Central memory CD8-positive, alpha-beta T cell (primary cell): ENCODE measurements at regions not wholly inside any gene's neighbourhood (a gene's known extent, or its start where the extent isn't known, plus 50 kb on each side); places are given as distances from the start of the nearest gene placed in this dataset.

ENCODE experiments used
- ATAC-seq: fragments of 150-1000 bp; cut with Tn5 transposase; replicated peaks from 2 replicates; pipeline ENCODE4 v1.10.0; 2022; ENCODE audit warnings: mild to moderate bottlenecking, moderate FRiP score, moderate number of reproducible peaks; ENCODE audit not compliant: poor library complexity, severe bottlenecking; ENCODE audit errors: extremely low read depth
- DNase-seq, 2 donors: peaks; one replicate each; pipeline ENCODE4 v3.0.0; 2021; ENCODE audit warnings: low spot score in 2 of 2
- H3K27ac Mint-ChIP-seq: one replicate; pipeline ENCODE4 v1.8.0; 2022; ENCODE audit warnings: low read depth, mild to moderate bottlenecking, moderate library complexity, mixed read lengths
- H3K27me3 Mint-ChIP-seq: one replicate; pipeline ENCODE4 v1.8.0; 2022; ENCODE audit warnings: mixed read lengths
- H3K36me3 Mint-ChIP-seq: one replicate; pipeline ENCODE4 v1.8.0; 2022; ENCODE audit warnings: mild to moderate bottlenecking, moderate library complexity, mixed read lengths; ENCODE audit not compliant: insufficient read depth
- H3K4me1 Mint-ChIP-seq: one replicate; pipeline ENCODE4 v1.8.0; 2022; ENCODE audit warnings: mixed read lengths
- H3K4me3 Mint-ChIP-seq: one replicate; pipeline ENCODE4 v1.8.0; 2022; ENCODE audit warnings: mild to moderate bottlenecking, moderate library complexity, mixed read lengths
- H3K9me3 Mint-ChIP-seq: one replicate; pipeline ENCODE4 v1.8.0; 2022; ENCODE audit warnings: mixed read lengths

DNA sequence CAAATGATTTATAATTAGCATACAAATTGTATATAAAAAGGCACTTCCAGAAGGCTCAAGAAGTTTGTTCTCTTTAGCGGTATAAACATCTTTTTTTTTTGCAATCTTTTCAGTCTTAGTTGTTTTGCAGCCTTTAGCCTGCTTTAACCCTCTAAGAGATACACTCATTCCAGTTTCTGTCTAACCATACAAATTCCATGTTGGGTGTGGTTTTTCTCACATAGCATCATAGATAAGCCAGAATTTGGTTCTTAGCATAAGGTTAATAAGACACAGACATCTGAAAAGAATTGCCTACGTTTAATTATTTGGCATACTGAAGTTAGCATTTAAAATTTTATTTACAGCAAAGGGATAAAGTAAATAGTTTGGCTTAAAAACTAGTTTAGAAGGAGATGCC lies 92.5 kb upstream of the NPVF start:
- DNase-seq = no peak
- Mint-ChIP-seq H3K9me3 (no peaks in the 10 kb centered on the region), H3K27ac (no peak overlapping the region), H3K4me3 (no peak overlapping the region), H3K36me3 (no peaks in the 10 kb centered on the region), H3K4me1 (no peaks in the 10 kb centered on the region), H3K27me3 (peaks cover 64% of the 10 kb centered on the region)
- ATAC-seq = no peak

DNA sequence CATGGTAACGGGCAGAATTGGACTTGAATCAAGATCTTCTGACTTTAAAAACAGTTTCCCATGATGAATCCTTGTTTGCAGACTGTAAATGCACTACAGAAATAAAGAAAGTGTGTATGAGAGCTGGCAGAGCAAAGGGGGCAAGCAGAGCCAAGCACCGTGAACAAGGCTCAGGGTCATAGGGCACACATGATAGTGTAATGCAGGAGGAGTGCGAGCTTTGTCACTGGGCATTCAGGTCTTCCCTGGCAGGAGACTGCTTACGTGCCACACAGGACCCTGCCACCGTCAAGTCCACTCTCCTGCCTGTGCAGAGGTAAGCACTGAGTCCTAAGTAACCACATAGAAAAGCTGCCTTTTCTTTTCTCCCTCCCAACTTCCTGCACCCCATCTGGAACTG lies 93.1 kb upstream of the NPVF start:
- ATAC-seq (no peak), DNase-seq (no peak)
- peaks cover 65% of the 10 kb centered on the region for H3K27me3 Mint-ChIP-seq
- H3K27ac Mint-ChIP-seq = no peak overlapping the region
- H3K4me3 Mint-ChIP-seq = no peak overlapping the region
- no peaks in the 10 kb centered on the region for H3K9me3 Mint-ChIP-seq
- H3K36me3 Mint-ChIP-seq = peaks cover 1% of the 10 kb centered on the region
- H3K4me1 Mint-ChIP-seq = no peaks in the 10 kb centered on the region

DNA sequence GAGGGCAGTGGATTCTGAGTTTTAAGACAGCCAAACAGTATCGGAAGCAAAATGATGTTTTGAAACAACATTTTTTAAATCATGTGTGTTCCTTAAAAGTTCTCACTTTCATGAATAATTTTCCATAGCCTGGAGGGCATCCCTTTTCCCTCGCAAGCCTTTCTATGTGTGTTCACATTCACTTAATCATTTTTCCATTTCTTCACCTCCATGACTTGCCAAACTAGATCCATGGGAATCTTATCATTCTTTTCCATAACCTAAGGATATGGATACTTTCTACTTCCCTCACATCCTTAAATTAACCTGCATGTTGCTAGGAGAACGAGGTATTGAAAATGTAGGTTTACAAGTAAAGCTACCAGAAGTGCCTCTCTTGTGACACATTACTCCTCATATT lies 94.2 kb upstream of the NPVF start:
- Mint-ChIP-seq H3K9me3 (no peaks in the 10 kb centered on the region), H3K27ac (no peak overlapping the region)
- ATAC-seq = no peak

DNA sequence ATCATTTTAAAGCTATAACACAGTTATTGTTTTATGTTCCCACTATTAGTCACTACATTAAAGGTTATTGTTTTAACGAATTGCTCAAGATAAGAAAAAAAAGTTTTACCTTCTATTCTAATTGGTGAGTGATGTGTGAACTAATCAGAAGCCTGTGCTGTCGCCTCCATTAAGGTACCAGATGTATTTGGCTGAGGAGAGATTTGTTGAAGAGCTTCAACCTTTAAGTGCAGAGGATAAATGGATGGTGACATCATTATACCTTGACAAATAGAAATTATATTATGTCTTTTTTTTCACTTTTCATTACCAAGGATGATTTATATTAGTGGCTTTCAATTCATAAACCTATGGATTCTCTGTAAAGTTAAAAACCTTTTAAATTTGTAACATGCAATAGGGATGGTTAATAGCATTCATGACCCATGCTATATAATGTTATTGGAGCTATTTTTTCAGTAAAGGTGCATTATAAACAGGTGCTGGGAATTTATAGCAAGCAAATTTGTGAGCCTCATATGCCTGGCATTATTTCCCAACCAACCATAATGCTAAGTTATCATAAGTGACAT lies 97.0 kb upstream of the NPVF start:
- ATAC-seq = no peak
- Mint-ChIP-seq H3K9me3 (no peaks in the 10 kb centered on the region), H3K36me3 (peaks cover 1% of the 10 kb centered on the region), H3K4me3 (no peak overlapping the region), H3K27ac (no peak overlapping the region), H3K4me1 (no peaks in the 10 kb centered on the region), H3K27me3 (peaks cover 61% of the 10 kb centered on the region)
- DNase-seq = no peak

More for the DNA sequence above, 94.2 kb upstream of the NPVF start:
- Mint-ChIP-seq H3K27me3 (peaks cover 65% of the 10 kb centered on the region), H3K4me1 (no peaks in the 10 kb centered on the region), H3K36me3 (peaks cover 1% of the 10 kb centered on the region), H3K4me3 (no peak overlapping the region)
- no peak for DNase-seq

DNA sequence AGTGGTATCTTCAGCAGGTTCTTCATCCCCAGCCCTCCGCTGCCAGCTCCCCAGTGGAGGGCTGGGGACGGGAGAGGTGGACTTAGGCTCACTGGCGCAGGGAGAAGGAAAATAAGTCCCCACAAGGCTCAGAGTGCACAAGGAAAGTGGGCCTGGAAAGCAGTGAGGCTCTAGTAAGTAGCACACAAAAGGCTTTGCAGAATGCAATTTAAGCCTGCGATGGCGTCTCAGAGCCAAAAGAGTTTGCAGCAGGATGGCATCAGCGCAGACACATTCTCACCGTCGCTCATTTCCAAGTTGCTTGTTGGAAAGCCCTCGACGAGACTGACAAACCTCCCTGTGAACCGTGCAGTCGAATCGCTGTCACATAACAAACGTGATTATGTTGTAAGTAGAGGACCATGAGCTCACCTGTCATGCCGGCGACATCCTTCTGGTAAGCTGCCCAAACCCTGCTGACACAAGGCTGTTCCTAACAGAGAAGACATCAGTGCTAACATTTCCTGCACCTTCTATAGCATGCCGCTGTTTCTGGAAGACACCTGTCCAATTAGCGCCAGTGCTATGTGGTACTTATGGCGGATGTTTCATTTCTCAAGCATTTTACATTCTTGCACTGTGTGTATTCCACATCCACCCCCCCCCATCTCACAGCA lies 98.3 kb upstream of the NPVF start:
- peaks cover 1% of the 10 kb centered on the region for H3K36me3 Mint-ChIP-seq
- DNase-seq (no peak), ATAC-seq (no peak)
- H3K4me1 Mint-ChIP-seq = no peaks in the 10 kb centered on the region
- peaks cover 48% of the 10 kb centered on the region for H3K27me3 Mint-ChIP-seq
- no peaks in the 10 kb centered on the region for H3K9me3 Mint-ChIP-seq
- no peak overlapping the region for H3K27ac Mint-ChIP-seq
- no peak overlapping the region for H3K4me3 Mint-ChIP-seq

DNA sequence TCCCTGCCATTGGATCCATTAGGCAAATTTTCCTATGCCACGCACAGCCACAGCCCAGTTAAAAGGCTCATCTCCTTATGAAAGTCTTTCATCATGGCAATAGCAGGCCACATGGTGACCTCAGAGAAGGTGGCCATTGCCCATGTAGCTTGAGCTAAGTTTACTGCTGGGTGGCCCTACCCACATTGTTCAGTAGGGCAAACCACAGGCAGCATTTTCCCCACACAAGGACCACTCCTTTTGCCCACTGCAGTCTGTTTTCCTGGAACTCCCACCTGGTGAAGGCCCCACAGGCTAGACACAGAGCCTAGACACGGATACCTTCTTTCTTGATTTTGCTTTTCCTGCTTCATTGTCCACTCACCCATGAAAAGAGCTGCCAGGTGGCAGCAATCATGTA lies 101.5 kb upstream of the NPVF start:
- Mint-ChIP-seq H3K27ac (no peak overlapping the region), H3K36me3 (peaks cover 1% of the 10 kb centered on the region), H3K9me3 (no peaks in the 10 kb centered on the region), H3K4me3 (no peak overlapping the region), H3K27me3 (peaks cover 29% of the 10 kb centered on the region), H3K4me1 (no peaks in the 10 kb centered on the region)
- ATAC-seq (no peak), DNase-seq (no peak)

DNA sequence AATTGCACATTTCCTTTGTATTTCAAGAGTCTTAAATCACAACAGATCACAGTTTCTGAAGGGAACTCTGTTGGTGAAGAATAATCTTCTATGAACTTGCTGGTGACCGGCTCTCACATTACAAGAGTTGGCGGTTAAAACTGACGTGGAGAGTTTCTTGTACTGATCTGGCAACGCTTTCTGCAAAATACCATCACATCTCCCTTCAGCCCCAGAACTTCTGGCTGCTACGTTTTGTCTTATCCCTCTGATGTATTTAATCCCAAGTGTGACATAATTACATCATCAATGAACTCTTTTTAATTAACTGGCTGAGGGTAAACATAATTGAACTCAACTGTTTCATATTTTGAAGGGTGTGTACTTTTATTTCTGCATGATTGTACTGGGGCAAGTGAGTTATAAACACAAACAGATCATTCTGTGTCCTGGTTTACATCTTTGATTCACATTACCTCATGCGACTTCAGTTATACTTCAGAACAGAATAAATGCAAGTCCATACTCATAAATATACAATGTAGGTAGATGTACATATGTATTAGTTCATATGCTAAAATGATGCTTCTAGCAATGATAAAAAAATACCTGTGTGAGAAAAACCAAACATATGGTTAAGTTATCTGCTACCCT lies 105.1 kb upstream of the NPVF start:
- ATAC-seq = no peak
- no peaks in the 10 kb centered on the region for H3K9me3 Mint-ChIP-seq
- no peaks in the 10 kb centered on the region for H3K4me1 Mint-ChIP-seq
- DNase-seq = no peak
- no peak overlapping the region for H3K27ac Mint-ChIP-seq
- H3K4me3 Mint-ChIP-seq = no peak overlapping the region
- H3K27me3 Mint-ChIP-seq = peaks cover 28% of the 10 kb centered on the region
- no peaks in the 10 kb centered on the region for H3K36me3 Mint-ChIP-seq

DNA sequence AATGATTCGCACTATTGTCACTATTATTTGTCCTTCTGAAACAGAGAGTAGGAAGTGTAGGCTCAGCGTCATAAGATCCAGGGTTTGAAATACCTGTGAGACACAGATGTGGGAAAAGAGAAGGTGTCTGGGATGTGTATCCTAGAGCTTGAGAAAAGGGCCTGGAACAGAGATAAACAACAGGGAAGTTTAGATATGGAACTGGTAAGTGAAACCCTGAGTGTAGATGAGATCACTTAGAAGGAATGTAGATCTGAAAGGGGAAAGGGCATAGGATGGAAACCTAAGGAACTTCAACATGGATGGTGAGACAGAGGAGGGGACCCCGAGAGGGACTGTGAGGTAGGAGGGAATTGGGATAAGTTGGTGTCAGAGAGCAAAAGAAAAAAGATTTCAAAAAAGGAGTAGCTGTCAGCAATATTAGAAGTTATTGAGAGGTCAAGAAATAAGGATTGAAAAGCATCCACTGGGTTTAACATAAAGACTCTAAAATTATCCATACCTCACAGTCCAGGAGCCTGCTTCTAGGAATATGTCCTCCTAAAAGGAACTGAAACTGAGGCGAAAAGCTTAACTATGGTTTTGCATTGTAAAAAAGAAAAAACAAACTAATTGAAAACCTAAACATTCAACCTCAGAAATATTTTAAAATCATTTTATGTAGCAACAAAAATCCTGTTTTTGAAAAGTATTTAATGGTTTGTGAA lies 119.2 kb upstream of the NPVF start:
- DNase-seq (no peak), ATAC-seq (no peak)
- Mint-ChIP-seq H3K27ac (no peak overlapping the region), H3K9me3 (no peaks in the 10 kb centered on the region), H3K36me3 (no peaks in the 10 kb centered on the region), H3K4me3 (no peak overlapping the region), H3K4me1 (no peaks in the 10 kb centered on the region), H3K27me3 (peaks cover 36% of the 10 kb centered on the region)

DNA sequence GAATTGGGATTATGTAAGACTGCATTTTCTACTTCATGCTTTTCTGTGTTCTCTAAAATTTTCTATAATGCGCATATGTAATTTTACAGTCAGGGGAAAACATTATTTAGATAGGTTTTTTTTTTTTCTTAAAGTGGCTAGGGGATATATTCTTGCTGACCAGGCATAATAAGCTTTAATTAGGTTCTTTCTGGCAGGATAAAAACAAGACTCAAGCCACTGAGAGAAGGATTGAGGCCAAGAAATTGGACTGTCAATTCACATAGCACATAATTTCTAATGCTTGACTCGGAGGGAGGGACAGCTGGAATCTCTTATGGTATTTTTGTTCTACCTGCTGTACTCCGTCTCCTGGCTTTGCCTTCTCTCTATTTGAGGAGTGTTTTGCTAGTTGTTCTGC lies 119.8 kb upstream of the NPVF start:
- Mint-ChIP-seq H3K27me3 (peaks cover 37% of the 10 kb centered on the region), H3K27ac (no peak overlapping the region), H3K4me1 (no peaks in the 10 kb centered on the region), H3K4me3 (no peak overlapping the region), H3K9me3 (no peaks in the 10 kb centered on the region), H3K36me3 (no peaks in the 10 kb centered on the region)
- DNase-seq (no peak), ATAC-seq (no peak)

DNA sequence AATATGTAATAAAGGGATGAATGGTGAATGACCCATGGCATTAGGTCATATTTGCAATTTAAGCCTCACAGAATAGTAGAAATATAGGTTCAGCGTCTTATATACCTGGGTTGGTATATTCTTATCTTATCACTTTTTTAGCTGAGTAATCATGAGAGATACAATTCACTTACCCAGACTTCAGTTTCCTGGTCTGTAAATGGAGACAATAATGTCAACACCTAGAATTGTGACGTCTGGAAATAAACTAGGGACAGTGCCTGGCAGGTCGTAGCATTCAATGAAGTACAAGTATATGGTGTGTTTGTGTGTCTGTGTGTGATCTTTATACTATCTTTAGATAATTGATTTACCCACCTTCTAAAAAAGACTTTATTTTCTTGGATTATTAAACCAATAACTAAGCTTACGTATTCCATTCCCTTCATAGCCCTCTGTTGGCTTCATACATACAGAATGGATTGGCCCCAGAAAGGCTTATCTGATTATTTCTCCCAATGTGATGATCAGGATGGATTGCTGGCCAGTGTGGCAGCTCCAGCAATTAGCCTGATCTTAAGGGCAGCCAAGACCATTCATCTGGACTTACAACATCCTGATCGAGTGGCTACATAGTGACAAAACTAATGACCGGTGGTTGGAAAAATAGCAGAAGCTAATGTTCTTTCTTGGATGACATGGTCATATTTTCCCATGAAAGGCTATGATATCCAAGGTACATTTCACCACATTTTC lies 121.2 kb upstream of the NPVF start:
- DNase-seq (no peak), ATAC-seq (no peak)
- H3K27me3 Mint-ChIP-seq = peaks cover 37% of the 10 kb centered on the region
- no peak overlapping the region for H3K27ac Mint-ChIP-seq
- no peaks in the 10 kb centered on the region for H3K4me1 Mint-ChIP-seq
- no peak overlapping the region for H3K4me3 Mint-ChIP-seq
- H3K9me3 Mint-ChIP-seq = no peaks in the 10 kb centered on the region
- no peaks in the 10 kb centered on the region for H3K36me3 Mint-ChIP-seq

DNA sequence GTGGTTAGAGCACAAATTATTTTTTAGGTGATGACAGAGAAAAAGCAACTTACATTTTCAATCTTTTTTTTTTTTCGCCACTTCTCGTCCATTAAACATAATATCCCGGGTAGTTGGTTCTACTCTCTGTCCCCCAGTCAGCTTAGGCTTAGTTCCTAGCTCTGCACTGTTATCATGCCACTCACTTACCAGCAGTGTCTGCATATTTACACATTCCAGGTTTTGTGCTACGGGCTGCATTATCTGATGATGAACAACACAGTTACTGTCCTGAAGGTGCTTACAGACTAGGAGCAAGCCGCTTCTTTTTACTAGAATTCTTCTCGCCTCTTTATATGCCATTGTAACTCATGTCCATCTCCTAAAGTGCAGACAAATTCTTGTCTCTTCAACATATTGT lies 121.8 kb upstream of the NPVF start:
- no peak overlapping the region for H3K27ac Mint-ChIP-seq
- no peaks in the 10 kb centered on the region for H3K9me3 Mint-ChIP-seq
- peaks cover 37% of the 10 kb centered on the region for H3K27me3 Mint-ChIP-seq
- ATAC-seq (no peak), DNase-seq (no peak)
- H3K4me3 Mint-ChIP-seq = no peak overlapping the region
- H3K4me1 Mint-ChIP-seq = no peaks in the 10 kb centered on the region
- no peaks in the 10 kb centered on the region for H3K36me3 Mint-ChIP-seq

DNA sequence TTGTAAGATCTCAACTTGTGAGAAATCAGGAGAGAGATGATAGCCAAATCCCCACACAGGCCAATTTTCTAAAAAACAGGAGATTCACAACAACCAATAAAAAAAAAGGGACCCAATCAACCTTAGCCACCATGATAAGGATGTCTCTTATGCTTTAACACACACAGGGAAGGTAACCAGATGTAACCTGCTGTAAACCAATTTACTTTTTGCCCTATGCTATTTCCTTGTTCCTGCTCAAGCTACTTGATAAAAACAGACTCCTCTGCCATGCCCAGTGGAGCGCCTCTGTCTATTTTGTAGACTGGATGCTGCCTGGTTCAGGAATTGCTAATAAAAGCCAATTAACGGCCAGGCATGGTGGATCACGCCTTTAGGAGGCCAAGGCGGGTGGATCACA lies 123.5 kb upstream of the NPVF start:
- no peak for ATAC-seq
- H3K27me3 Mint-ChIP-seq = peaks cover 37% of the 10 kb centered on the region
- no peaks in the 10 kb centered on the region for H3K9me3 Mint-ChIP-seq
- no peaks in the 10 kb centered on the region for H3K36me3 Mint-ChIP-seq
- no peak overlapping the region for H3K4me3 Mint-ChIP-seq
- no peaks in the 10 kb centered on the region for H3K4me1 Mint-ChIP-seq
- DNase-seq = no peak
- no peak overlapping the region for H3K27ac Mint-ChIP-seq
